Prostate gland (tissue), 2 donors: ENCODE measurements at regions not wholly inside any gene's neighbourhood (a gene's known extent, or its start where the extent isn't known, plus 50 kb on each side); places are given as distances from the start of the nearest gene placed in this dataset.

ENCODE experiments used
- POLR2A ChIP-seq: fragments of 450-650 bp; IDR thresholded peaks from one replicate; pipeline ENCODE4 v1.6.1; 2016; ENCODE audit warnings: antibody characterized with exemption, mild to moderate bottlenecking
- POLR2AphosphoS5 ChIP-seq: sonication (generic); formaldehyde crosslinking; IDR thresholded peaks from one replicate; pipeline ENCODE4 v1.6.1; 2017; ENCODE audit warnings: antibody characterized with exemption
- TF ChIP-seq, protein P1 (sequence below), 4 experiments: fragments of 200-600 bp in 2 of 4; fragments of 450-650 bp in 2 of 4; sonication (generic) in 2 of 4; IDR thresholded peaks; 1 replicate in 3 of 4; 2 replicates in 1 of 4; pipeline ENCODE4 v1.5.1; 2016 to 2019; ENCODE audit warnings: antibody characterized with exemption in 4 of 4, mild to moderate bottlenecking in 2 of 4, moderate library complexity in 2 of 4

DNA sequence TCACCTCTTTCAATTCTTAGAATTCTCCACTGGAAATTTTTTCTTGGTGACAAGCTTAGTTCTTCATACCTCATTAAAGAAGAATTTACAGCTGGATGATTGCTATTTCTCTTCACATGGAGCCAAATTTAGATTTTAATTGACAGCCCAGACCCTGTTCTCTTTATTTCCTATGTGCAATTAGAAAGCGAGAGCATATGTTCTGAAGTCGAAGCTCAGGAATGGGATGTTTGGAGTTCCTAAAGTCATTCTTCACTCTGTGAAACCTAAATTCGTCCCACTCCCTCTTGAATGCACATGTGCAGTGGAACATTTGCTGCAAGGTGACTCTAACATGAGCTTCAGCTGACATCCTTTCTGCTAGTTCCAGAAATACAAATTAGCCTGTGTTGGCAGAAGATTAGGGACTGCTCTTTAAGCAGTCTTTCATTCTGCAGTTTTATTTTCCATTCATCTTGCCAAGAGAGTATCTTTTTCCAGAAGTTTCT lies 129.3 kb upstream of the KCNJ16 start:
- TF ChIP-seq, protein P1, sequence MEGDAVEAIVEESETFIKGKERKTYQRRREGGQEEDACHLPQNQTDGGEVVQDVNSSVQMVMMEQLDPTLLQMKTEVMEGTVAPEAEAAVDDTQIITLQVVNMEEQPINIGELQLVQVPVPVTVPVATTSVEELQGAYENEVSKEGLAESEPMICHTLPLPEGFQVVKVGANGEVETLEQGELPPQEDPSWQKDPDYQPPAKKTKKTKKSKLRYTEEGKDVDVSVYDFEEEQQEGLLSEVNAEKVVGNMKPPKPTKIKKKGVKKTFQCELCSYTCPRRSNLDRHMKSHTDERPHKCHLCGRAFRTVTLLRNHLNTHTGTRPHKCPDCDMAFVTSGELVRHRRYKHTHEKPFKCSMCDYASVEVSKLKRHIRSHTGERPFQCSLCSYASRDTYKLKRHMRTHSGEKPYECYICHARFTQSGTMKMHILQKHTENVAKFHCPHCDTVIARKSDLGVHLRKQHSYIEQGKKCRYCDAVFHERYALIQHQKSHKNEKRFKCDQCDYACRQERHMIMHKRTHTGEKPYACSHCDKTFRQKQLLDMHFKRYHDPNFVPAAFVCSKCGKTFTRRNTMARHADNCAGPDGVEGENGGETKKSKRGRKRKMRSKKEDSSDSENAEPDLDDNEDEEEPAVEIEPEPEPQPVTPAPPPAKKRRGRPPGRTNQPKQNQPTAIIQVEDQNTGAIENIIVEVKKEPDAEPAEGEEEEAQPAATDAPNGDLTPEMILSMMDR (IDR thresholded peaks at IDR 0.05) = no peak
- no peak for TF ChIP-seq POLR2AphosphoS5
- TF ChIP-seq POLR2A = no peak
